ENCODE measurements at regions not wholly inside any gene's neighbourhood (a gene's known extent, or its start where the extent isn't known, plus 50 kb on each side); places are given as distances from the start of the nearest gene placed in this dataset.
"Not testable (repeated sequence)": the region's sequence is repeated elsewhere in the genome, so short reads cannot be mapped to it uniquely, and the experiment has no call there.

DNA sequence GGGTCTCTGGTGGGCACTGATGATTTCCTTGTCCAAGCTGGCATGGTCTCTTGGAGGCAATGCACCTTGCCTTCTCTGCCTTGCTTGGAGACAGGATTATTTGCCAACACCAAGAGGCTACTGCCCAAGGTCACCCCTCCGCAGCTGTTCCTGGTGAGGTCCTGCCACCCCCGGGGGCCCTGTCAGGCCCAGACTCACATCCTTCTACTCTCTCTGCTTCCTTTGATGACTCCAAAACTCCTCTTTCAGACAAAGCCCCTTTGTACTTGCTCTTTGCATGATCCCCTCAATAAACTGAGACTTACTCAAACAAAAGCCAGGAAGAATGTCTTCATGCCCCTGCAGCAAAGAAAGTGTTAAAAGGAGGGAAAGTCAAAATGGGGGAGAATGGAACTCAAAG lies 137.7 kb downstream of the MEX3B start:
- DNase-seq (ENCODE audit: extremely low read depth, low read depth) = no peak

GRCh38 chr15:81907521-81907920 lies 138.3 kb downstream of the MEX3B start:
- DNase-seq (ENCODE audit: extremely low read depth, low read depth) = no peak

DNA sequence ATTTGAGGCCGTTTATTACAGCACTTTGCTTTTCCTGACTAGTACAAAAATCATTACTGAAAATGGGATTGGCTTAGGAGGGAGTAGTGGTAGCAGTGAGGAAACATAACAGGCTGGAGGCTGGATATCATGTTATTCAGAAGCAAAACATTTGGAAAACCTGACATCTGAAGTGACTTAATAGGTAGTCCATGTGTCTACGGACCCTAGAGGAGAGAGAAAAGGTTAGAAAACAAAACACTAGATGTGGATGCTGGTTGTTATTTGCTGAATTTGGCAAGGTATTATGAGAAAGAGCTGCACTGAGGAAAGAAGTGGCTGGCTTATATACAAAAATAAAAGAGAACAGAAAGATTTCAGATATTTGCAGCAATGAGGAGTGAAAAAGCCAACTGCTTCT lies 139.9 kb downstream of the MEX3B start:
- no peak for DNase-seq (ENCODE audit: extremely low read depth, low read depth)

DNA sequence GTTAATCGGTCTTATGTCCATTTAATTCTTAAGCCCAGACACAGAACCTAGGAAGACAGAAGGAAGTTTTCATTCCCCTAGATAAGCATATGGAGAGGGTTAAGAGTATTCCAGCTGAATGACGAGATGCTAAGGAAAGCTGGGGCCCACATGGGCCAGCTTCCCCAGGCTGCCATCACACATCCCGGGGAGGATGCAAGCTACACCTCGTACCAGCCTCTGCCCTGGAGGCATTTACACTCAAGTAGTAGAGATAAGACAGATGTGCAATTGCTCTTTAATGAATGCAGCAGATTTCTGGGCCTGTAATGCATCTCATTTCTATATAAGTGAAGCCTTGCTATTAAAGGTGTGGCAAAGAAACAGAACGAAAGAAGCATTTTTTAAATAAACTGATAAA lies 144.5 kb downstream of the MEX3B start:
- DNase-seq (ENCODE audit: extremely low read depth, low read depth) = no peak

DNA sequence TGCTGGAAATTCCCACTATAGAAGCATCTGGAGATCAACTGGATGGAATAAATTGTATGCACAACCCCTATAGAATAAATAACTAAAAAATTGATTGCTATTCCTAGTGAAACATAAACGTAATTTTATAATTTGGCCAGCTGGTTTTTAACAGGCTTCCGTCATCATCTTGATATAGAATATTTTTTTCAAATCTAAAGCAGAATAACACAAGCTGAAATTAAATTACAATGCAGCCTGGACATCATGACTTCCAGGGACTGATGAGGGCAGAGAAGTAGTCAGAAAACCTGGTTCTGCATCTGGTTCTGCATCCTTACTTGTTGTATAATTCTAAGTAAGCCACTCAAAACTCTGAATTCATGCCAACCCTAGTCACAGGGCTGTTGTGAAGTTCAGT lies 146.1 kb downstream of the MEX3B start:
- DNase-seq (ENCODE audit: extremely low read depth, low read depth) = no peak

GRCh38 chr15:81899024-81899423 lies 146.8 kb downstream of the MEX3B start:
- DNase-seq (ENCODE audit: extremely low read depth, low read depth) = no peak

DNA sequence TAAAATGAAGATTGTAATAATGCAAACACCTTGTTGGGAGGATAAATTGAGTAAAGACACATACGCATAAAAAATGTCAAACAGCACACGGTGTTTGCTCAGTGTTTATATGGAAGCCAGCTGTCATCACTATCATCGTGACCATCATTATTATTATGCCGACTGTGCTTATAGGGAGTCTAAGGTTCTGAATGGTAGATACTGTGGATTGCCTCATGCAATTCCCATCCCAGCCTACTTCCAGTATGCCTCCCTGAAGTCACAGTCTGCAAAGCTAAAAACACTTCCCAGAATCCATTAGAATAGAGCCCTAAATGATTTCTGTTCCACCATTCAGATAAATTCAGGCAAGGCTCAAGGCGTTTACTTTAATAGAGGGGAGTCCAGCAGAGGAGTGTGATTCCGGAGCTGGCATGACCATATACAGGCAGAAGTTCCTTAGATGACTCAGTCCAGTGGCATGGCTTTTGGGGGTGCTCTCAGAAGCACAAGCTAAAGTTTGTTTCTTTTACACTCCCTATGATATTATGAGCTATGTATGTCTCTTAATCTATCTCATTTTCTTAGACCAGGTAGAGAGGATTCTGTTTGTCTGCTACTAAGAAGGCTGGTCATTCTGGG lies 148.7 kb downstream of the MEX3B start:
- DNase-seq (ENCODE audit: extremely low read depth, low read depth) = no peak

DNA sequence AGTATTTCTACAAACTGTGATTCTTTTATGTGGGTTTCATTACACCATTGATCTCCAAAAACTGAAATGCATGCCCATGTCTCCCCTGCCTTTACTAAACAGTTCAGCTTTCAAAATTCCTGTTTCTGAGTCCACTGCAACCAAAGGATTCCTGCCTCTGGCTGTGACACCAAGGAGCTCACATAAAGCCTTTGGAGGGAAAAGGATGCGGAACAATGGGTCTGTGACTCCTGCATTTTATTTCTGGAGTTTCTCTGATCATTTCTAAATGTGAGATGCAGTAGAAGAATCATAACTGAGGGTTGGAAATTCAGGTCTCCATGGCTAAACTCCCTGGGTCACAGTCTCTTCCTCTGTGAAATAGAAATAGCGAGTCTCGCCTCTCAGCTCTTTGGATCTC lies 149.5 kb downstream of the MEX3B start:
- no peak for DNase-seq (ENCODE audit: extremely low read depth, low read depth)

GRCh38 chr15:81895723-81896122 lies 150.1 kb downstream of the MEX3B start:
- no peak for DNase-seq (ENCODE audit: extremely low read depth, low read depth)

DNA sequence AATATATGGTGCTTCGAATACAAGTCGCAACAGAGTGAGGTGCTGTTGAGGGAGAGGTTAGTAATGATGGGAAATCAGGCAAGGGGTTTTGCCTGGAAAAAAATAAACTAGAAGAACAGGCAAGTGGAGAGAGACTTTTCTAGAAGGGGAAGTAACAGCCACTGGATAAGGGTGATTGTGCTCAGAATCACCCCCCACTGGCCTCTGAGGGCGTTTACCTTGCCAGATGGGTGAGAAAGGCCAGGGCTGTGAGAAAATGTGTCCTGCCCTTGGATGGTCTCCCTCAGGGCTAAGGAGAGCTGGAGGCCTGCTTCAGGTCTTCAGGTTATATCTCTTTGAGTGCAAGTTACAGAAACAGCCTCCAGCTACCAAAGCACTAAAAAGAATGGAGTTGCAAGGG lies 151.8 kb downstream of the MEX3B start:
- DNase-seq (ENCODE audit: extremely low read depth, low read depth) = no peak

DNA sequence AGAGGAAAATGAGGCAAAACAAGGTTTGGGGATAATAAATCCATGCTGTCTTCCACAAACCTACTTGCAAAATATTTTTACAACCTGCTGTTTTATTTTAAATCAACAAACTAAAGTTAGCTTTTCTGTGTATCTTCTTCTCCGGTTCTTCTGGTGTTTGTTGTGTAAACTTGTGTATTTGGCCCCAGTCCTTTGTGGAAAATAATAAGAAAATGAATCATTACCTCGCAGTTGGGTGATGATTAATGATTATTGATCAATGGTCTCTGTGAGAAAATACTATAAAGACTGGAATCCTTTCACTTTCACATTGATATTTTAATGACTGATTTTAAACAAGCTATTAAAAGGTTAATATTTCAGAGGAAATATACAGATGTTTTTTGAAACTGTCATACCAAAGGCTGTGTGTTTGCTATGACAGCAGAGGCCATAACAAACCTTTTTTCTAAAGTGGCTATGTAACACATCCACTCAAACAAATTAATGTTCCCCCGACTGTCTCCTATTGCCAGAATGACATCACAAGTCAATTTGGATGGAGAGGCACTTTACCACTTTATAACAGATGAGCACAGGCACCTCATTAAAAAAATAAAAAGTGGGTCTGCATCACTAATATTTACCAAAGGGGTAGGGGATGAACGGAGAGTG lies 152.5 kb downstream of the MEX3B start:
- DNase-seq (ENCODE audit: extremely low read depth, low read depth) = no peak

GRCh38 chr15:81890496-81890895 lies 155.3 kb downstream of the MEX3B start:
- DNase-seq (ENCODE audit: extremely low read depth, low read depth) = no peak

GRCh38 chr15:81889485-81889881 lies 156.3 kb downstream of the MEX3B start:
- no peak for DNase-seq (ENCODE audit: extremely low read depth, low read depth)

GRCh38 chr15:81888748-81889484 lies 156.9 kb downstream of the MEX3B start:
- DNase-seq (ENCODE audit: extremely low read depth, low read depth) = no peak

GRCh38 chr15:81887912-81888311 lies 157.9 kb downstream of the MEX3B start:
- no peak for DNase-seq (ENCODE audit: extremely low read depth, low read depth)

DNA sequence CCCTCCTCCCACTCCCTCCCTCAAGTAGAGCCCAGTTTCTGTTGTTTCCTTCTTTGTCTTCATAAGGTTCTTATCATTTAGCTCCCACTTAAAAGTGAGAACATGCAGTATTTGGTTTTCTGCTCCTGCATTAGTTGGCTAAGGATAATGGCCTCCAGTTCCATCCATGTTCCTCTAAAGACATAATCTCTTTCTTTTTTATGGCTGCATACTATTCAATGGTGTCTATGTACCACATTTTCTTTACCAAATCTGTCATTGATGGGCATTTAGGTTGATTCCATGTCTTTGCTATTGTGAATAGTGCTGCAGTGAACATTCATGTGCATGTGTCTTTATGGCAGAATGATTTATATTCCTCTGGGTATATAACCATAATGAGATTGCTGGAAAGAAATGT lies 158.6 kb downstream of the MEX3B start:
- DNase-seq (ENCODE audit: extremely low read depth, low read depth) = not testable (repeated sequence)

DNA sequence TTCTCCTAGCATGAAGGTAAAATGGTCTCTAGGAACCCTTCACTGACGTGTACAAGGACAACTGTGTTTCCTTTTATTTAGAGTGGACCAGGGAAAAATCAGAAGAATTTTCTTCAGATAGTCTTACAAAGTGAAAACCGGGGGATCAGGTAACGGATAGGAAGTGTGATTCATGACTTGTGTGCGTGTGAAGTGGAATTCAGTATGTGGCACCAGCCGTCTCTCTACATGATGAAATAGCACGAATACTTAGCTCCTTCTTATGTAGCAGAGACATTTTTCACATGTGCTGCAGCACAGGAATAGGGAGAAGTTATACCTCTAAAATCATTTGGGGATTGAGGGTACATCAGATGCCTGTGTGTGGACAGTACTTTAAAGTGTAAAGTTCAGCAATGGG lies 159.2 kb downstream of the MEX3B start:
- no peak for DNase-seq (ENCODE audit: extremely low read depth, low read depth)

DNA sequence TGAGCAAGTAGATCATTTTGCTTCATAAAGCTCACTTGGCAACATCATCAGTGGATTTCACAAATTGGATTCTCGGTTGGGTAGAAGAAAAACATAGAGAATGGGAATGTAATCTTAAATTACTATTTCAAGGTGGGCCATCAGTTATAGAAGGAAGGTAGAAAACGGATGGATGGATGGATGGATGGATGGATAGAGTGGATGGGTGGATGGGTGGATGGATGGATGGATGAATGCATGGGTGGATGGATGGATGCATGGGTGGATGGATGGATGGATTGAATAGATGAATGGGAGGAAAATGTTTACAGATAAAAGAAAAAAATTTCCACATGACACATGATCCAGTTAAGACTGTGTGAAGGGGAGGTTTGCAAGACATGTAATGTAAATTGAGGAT lies 159.7 kb downstream of the MEX3B start:
- DNase-seq (ENCODE audit: extremely low read depth, low read depth) = no peak

- DNase-seq (ENCODE audit: extremely low read depth, low read depth) = no peak
Observed at GRCh38 chr15:81885135-81885534, 160.7 kb downstream of the MEX3B start.

- DNase-seq (ENCODE audit: extremely low read depth, low read depth) = no peak
Observed at GRCh38 chr15:81882504-81882903, 163.3 kb downstream of the MEX3B start.

DNA sequence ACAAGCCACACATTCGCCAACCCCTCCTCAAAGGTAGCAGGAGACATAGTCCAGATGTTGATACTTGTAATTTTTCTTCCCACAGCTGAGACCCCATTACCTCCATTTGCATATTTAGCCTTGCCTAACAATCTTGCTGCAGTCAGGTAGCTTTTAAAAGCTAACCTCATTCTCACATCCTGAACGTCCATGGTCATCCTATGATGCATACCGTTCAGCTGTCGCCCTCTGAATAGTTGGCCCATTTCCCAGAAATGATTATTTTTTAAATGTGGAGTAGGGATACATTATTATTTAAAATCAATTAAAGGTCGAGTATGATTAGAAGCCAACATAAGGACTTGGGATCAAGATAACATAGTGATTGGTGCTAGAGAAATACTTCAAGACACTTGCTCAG lies 165.0 kb downstream of the MEX3B start:
- DNase-seq (ENCODE audit: extremely low read depth, low read depth) = no peak

DNA sequence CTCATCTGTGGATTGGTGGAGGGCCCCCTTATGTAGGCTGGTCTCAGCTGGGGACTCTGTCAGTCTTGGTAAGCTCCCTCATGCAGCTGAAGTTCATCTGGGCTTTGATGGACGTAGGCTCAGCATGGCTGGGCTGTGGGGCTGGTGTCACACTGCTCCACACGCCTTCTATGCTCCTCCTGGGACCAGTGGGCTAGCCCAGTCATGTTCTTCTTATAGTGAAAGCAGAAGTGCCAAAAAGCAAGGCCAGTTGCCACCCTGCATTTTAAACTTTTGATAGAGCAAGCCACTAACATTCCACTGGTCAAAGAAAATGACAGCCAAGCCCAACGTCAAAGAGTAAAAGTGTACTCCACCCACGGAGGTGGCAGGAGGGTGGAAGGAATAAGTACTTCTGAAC lies 165.5 kb downstream of the MEX3B start:
- DNase-seq (ENCODE audit: extremely low read depth, low read depth) = no peak

Data from NCI-H460 (cell line).